HCT116 (cell line): ENCODE measurements at regions not wholly inside any gene's neighbourhood (a gene's known extent, or its start where the extent isn't known, plus 50 kb on each side); places are given as distances from the start of the nearest gene placed in this dataset.

ENCODE experiments used
- ATAC-seq: fragments of 200-7000 bp; cut with Tn5 transposase; 2 replicates; pipeline ENCODE4 v1.9.1; 2020; ENCODE audit warnings: mild to moderate bottlenecking, moderate library complexity
- BruUV-seq: library from RNA; stranded (reverse); fragments of 400-500 nt; replicated peaks from 2 replicates; lab custom pipeline; 2021; lab: Mats Ljungman, UMichigan
- CTCF ChIA-PET: fragments of 300-600 bp; sonication (Branson Sonifier 250); formaldehyde crosslinking; loops from one replicate; lab custom pipeline; 2021; ENCODE audit warnings: antibody characterized with exemption; lab: Charles Lee
- POLR2A ChIA-PET: fragments of 300-600, 350-600 bp; sonication (Branson Sonifier 250); formaldehyde crosslinking; loops from one replicate; lab custom pipeline; 2021; ENCODE audit warnings: antibody characterized with exemption; lab: Charles Lee
- RAD21 ChIA-PET, 2 experiments: fragments of 300-600 bp; sonication (Branson Sonifier 250); formaldehyde crosslinking; loops; one replicate each; lab custom pipeline; 2023; ENCODE audit warnings: low total read pairs in 2 of 2; ENCODE audit not compliant: uncharacterized antibody in 2 of 2, unreplicated experiment in 2 of 2, low non-redundant PET in 1 of 2; lab: Charles Lee
- DNase-seq: peaks from one replicate; pipeline ENCODE4 v3.0.0-alpha.2; 2010; ENCODE audit warnings: low read depth, low spot score
- H2AFZ ChIP-seq: fragments of 200-600 bp; shearing (Covaris generic), sonication (generic); 2 replicates; pipeline ENCODE4 v1.6.1; 2017; ENCODE audit warnings: low read depth, mixed run types, mixed read lengths, antibody characterized with exemption, low read length; ENCODE audit not compliant: poor library complexity, severe bottlenecking
- H3K27ac ChIP-seq: 2 replicates; pipeline ENCODE4 v1.5.1; 2012; ENCODE audit warnings: low read depth, low read length
- H3K27me3 ChIP-seq: fragments of 200-600 bp; sonication (generic); 2 replicates; pipeline ENCODE4 v1.6.1; 2016; ENCODE audit warnings: mixed run types, low read length, mixed read lengths; ENCODE audit not compliant: insufficient read depth
- H3K36me3 ChIP-seq, 2 experiments: fragments of 200-500 bp in 1 of 2; fragments of 200-600 bp in 1 of 2; sonication (Bioruptor generic) in 1 of 2; sonication (generic) in 1 of 2; 2 replicates each; pipeline versions ENCODE4 v1.5.1 to v1.6.1; 2014 to 2016; ENCODE audit warnings: low read length in 2 of 2, inconsistent platforms in 1 of 2, mixed read lengths in 1 of 2, mixed run types in 1 of 2; ENCODE audit not compliant: insufficient read depth in 2 of 2, control insufficient read depth in 1 of 2
- H3K4me1 ChIP-seq, 2 experiments: fragments of 200-600 bp in 1 of 2; sonication (generic) in 1 of 2; 2 replicates each; pipeline versions ENCODE4 v1.5.1 to v1.6.1; 2012 to 2017; ENCODE audit warnings: low read length in 2 of 2, inconsistent platforms in 1 of 2, mild to moderate bottlenecking in 1 of 2, mixed read lengths in 1 of 2, mixed run types in 1 of 2, moderate library complexity in 1 of 2; ENCODE audit not compliant: insufficient read depth in 2 of 2, control insufficient read depth in 1 of 2
- H3K4me2 ChIP-seq: fragments of 200-600 bp; sonication (generic); 2 replicates; pipeline ENCODE4 v1.6.1; 2017; ENCODE audit warnings: mixed run types, low read length, mixed read lengths
- H3K4me3 ChIP-seq, 2 experiments: fragments of 200-600 bp in 1 of 2; sonication (generic) in 1 of 2; replicated peaks in 1 of 2; 2 replicates each; pipeline ENCODE4 v1.5.1; 2011 to 2016; ENCODE audit warnings: low read length in 2 of 2, control low read depth in 1 of 2, low read depth in 1 of 2, mild to moderate bottlenecking in 1 of 2, mixed read lengths in 1 of 2, mixed run types in 1 of 2
- H3K79me2 ChIP-seq: fragments of 200-600 bp; sonication (generic); 2 replicates; pipeline ENCODE4 v1.6.1; 2017; ENCODE audit warnings: mild to moderate bottlenecking, mixed run types, low read length, moderate library complexity, mixed read lengths; ENCODE audit not compliant: insufficient read depth
- H3K9ac ChIP-seq: fragments of 200-600 bp; sonication (generic); 2 replicates; pipeline ENCODE4 v1.6.1; 2016; ENCODE audit warnings: low read length, mixed read lengths
- H3K9me2 ChIP-seq: fragments of 200-600 bp; sonication (generic), shearing (Covaris generic); 2 replicates; pipeline ENCODE4 v1.6.1; 2017; ENCODE audit warnings: mixed run types, mild to moderate bottlenecking, moderate library complexity; ENCODE audit not compliant: insufficient read depth
- H3K9me3 ChIP-seq, 2 experiments: fragments of 200-500 bp in 1 of 2; fragments of 200-600 bp in 1 of 2; sonication (Bioruptor generic) in 1 of 2; sonication (generic) in 1 of 2; 2 replicates each; pipeline ENCODE4 v1.6.1; 2014 to 2017; ENCODE audit warnings: low read length in 2 of 2, mixed read lengths in 2 of 2, inconsistent platforms in 1 of 2, low read depth in 1 of 2, mild to moderate bottlenecking in 1 of 2, mixed run types in 1 of 2, moderate library complexity in 1 of 2; ENCODE audit not compliant: control insufficient read depth in 1 of 2, insufficient read depth in 1 of 2
- H4K20me1 ChIP-seq: fragments of 200-600 bp; sonication (generic), shearing (Covaris generic); 2 replicates; pipeline ENCODE4 v1.6.1; 2017; ENCODE audit warnings: mixed run types, mild to moderate bottlenecking, moderate library complexity; ENCODE audit not compliant: insufficient read depth
- CBX3 ChIP-seq: IDR thresholded peaks from 2 replicates; pipeline ENCODE4 v1.6.1; 2012; ENCODE audit warnings: low read depth
- EGR1 ChIP-seq: IDR thresholded peaks from 2 replicates; pipeline ENCODE4 v1.6.1; 2012; ENCODE audit warnings: low read depth
- ELF1 ChIP-seq: IDR thresholded peaks from 2 replicates; pipeline ENCODE4 v1.6.1; 2012; ENCODE audit warnings: low read depth, borderline replicate concordance
- EZH2phosphoT487 ChIP-seq: fragments of 200-600 bp; IDR thresholded peaks from 2 replicates; pipeline ENCODE4 v1.6.1; 2018; ENCODE audit warnings: antibody characterized with exemption, borderline replicate concordance
- JUND ChIP-seq: IDR thresholded peaks from 2 replicates; pipeline ENCODE4 v1.6.1; 2012
- POLR2AphosphoS5 ChIP-seq: IDR thresholded peaks from 2 replicates; pipeline ENCODE4 v1.6.1; 2011; ENCODE audit warnings: mild to moderate bottlenecking, low read depth, low read length, moderate library complexity
- SIN3A ChIP-seq: IDR thresholded peaks from 2 replicates; pipeline ENCODE4 v1.6.1; 2012; ENCODE audit warnings: low read depth
- ZFX ChIP-seq: fragments of 450-650 bp; IDR thresholded peaks from 2 replicates; pipeline ENCODE4 v1.6.1; 2017
- ZNF274 ChIP-seq: fragments of 200-500 bp; sonication (Bioruptor generic); IDR thresholded peaks from 2 replicates; pipeline ENCODE4 v1.6.1; 2014; ENCODE audit warnings: mild to moderate bottlenecking, low read depth, low read length, inconsistent platforms
- intact Hi-C: fragments of 100-400 bp; cut with micrococcal nuclease; formaldehyde crosslinking; loops from 2 replicates; pipeline ENCODE4 v1.10.0; 2022

DNA sequence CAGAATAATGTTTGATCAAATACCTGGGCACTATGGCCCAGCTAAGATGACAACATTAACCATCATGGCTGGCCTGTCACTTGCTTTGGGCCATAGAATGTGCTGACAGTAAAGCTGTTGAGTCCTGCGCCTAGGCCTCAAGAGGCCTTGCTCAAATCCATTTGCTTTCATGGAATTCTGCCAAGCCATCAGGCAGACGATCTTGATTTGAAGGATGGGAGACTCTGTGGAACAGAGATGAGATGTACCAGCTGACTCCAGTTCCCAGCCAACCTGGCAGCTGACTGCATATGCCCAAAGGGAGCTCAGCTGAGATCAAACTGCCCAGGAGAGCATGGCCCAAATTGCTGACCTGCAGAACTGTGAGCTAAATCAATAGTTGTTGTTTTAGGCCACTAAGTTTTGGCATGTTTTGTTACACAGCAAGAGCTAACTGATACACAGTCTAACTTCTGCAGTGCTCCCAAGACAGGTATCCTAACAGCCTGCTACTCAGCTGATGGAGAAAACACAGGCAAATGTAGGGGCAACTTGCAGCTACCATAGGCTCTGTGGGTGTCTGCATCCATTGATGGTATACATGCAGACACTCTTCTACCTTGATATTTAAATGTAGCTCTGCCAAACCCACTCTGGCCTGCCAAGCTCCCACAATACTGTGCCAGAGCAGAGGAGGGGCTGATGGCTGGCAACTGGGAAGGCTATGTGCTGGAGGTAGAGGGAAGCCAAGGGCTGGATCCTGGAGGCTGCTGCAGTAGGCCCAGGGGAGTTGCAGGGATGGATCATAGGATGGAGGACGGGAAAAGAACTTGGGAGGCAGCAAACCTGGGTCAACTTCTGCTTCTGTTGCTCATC is 55.2 kb upstream of the RNF24 start:
- Histone ChIP-seq H3K27ac (no peak overlapping the region), H3K27me3 (no peaks in the 10 kb centered on the region; the same call in 1 of the 2 replicates), H3K9me2 (no peaks in the 10 kb centered on the region), H3K9ac (no peak overlapping the region), H3K79me2 (no peaks in the 10 kb centered on the region), H3K4me2 (no peak overlapping the region), H3K36me3 (no peaks in the 10 kb centered on the region), H2AFZ (no peak overlapping the region), H3K9me3 (no peaks in the 10 kb centered on the region; a peak in 1 of 4 replicates), H3K4me1 (peaks cover 0 to 12% of the 10 kb centered on the region in 2 experiments; a peak in 2 of 4 replicates), H4K20me1 (no peaks in the 10 kb centered on the region), H3K4me3 (no peak overlapping the region)
- ATAC-seq (no peak), DNase-seq (no peak)
- no TSS peak for BruUV-seq
- TF ChIP-seq EZH2phosphoT487 (no peak), ZNF274 (no peak), EGR1 (no peak), ZFX (no peak), POLR2AphosphoS5 (no peak)
- ChIA-PET CTCF (interaction anchor here (0.5 kb wide), 1 partner anchor 22 kb away, joined by 3 read pairs; no protein-coding TSS in a partner anchor), RAD21 (no interaction called here), POLR2A (no interaction called here)
- intact Hi-C loops: no loop called here

GRCh38 chr20:4069751-4070150 is 54.4 kb upstream of the RNF24 start:
- no TSS peak for BruUV-seq
- Histone ChIP-seq H3K4me2 (no peak overlapping the region), H3K79me2 (no peaks in the 10 kb centered on the region), H3K9me2 (no peaks in the 10 kb centered on the region), H3K9me3 (no peaks in the 10 kb centered on the region; a peak in 1 of 4 replicates), H3K27me3 (no peaks in the 10 kb centered on the region), H3K4me1 (peaks cover 4 to 18% of the 10 kb centered on the region in 2 experiments; a peak in 3 of 4 replicates), H3K27ac (no peak overlapping the region), H4K20me1 (no peaks in the 10 kb centered on the region), H3K4me3 (no peak overlapping the region), H3K9ac (no peak overlapping the region), H3K36me3 (no peaks in the 10 kb centered on the region), H2AFZ (no peak overlapping the region)
- intact Hi-C loops: no loop called here
- TF ChIP-seq EZH2phosphoT487: no peak
- no peak for TF ChIP-seq SIN3A
- no peak for TF ChIP-seq ELF1
- TF ChIP-seq POLR2AphosphoS5: no peak
- TF ChIP-seq CBX3: no peak
- no peak for TF ChIP-seq JUND
- POLR2A ChIA-PET: no interaction called here
- RAD21 ChIA-PET: no interaction called here
- ATAC-seq (no peak), DNase-seq (no peak)
- CTCF ChIA-PET: no interaction called here
